ENCODE measurements at regions not wholly inside any gene's neighbourhood (a gene's known extent, or its start where the extent isn't known, plus 50 kb on each side); places are given as distances from the start of the nearest gene placed in this dataset.

- no peak overlapping the region for H3K4me3 ChIP-seq (ENCODE audit: low read depth in 2 of 2, low read length in 2 of 2)
- H3K27me3 ChIP-seq (ENCODE audit: control insufficient read depth, insufficient read depth, low read length): no peaks in the 10 kb centered on the region
- no peaks in the 10 kb centered on the region for H3K4me1 ChIP-seq (ENCODE audit: control insufficient read depth, insufficient read depth, low read length)
- ChIA-PET POLR2A (no interaction called here), CTCF (no interaction called here)
- ATAC-seq (no peak), DNase-seq (ENCODE audit: low read depth, low spot score) (no peak)
- BruUV-seq (replicated peaks): no TSS peak
- no peaks in the 10 kb centered on the region for H3K9me3 ChIP-seq (ENCODE audit: control insufficient read depth, insufficient read depth, low read depth, low read length)
- in situ Hi-C loops (cut with HindIII; ENCODE audit: low pct_unique_long_range_greater_than_20kb, low sequenced_read_pairs): no loop called here
- H3K36me3 ChIP-seq (ENCODE audit: control insufficient read depth, insufficient read depth, low read length): no peaks in the 10 kb centered on the region
- no peak for TF ChIP-seq SIN3A (IDR thresholded peaks at IDR 0.05; ENCODE audit: borderline replicate concordance, insufficient read depth, low read depth, low read length)
- TF ChIP-seq POLR2AphosphoS5 (IDR thresholded peaks at IDR 0.05; ENCODE audit: low read depth, low read length): no peak
- no peak for TF ChIP-seq TCF7L2 (IDR thresholded peaks at IDR 0.05; ENCODE audit: low read depth, low read length)
- no peak for TF ChIP-seq REST (IDR thresholded peaks at IDR 0.05; ENCODE audit: insufficient read depth in 1 of 2, low read depth in 2 of 2, low read length in 1 of 2)
- TF ChIP-seq CTCF (IDR thresholded peaks at IDR 0.05): no peak
- no peak overlapping the region for H3K27ac ChIP-seq (ENCODE audit: low read length)
- intact Hi-C loops (cut with micrococcal nuclease; ENCODE audit: unreplicated experiment): no loop called here
Measured at GRCh38 chr12:92493816-92494215, 209.0 kb upstream of the PLEKHG7 start.

- Histone ChIP-seq H3K4me1 (ENCODE audit: control insufficient read depth, insufficient read depth, low read length) (no peaks in the 10 kb centered on the region), H3K9me3 (ENCODE audit: control insufficient read depth, insufficient read depth, low read depth, low read length) (no peaks in the 10 kb centered on the region), H3K4me3 (ENCODE audit: low read depth in 2 of 2, low read length in 2 of 2) (no peak overlapping the region), H3K27ac (ENCODE audit: low read length) (no peak overlapping the region), H3K36me3 (ENCODE audit: control insufficient read depth, insufficient read depth, low read length) (no peaks in the 10 kb centered on the region), H3K27me3 (ENCODE audit: control insufficient read depth, insufficient read depth, low read length) (no peaks in the 10 kb centered on the region)
- intact Hi-C loops (cut with micrococcal nuclease; ENCODE audit: unreplicated experiment) (no loop called here), in situ Hi-C loops (cut with HindIII; ENCODE audit: low pct_unique_long_range_greater_than_20kb, low sequenced_read_pairs) (no loop called here)
- no TSS peak for BruUV-seq (replicated peaks)
- ChIA-PET CTCF (no interaction called here), POLR2A (no interaction called here)
- ATAC-seq: no peak
- TF ChIP-seq TCF7L2 (IDR thresholded peaks at IDR 0.05; ENCODE audit: low read depth, low read length): no peak
- TF ChIP-seq POLR2AphosphoS5 (IDR thresholded peaks at IDR 0.05; ENCODE audit: low read depth, low read length): no peak
- TF ChIP-seq SIN3A (IDR thresholded peaks at IDR 0.05; ENCODE audit: borderline replicate concordance, insufficient read depth, low read depth, low read length): no peak
- TF ChIP-seq REST (IDR thresholded peaks at IDR 0.05; ENCODE audit: insufficient read depth in 1 of 2, low read depth in 2 of 2, low read length in 1 of 2): no peak
- TF ChIP-seq CTCF (IDR thresholded peaks at IDR 0.05): no peak
- no peak for DNase-seq (ENCODE audit: low read depth, low spot score)
Measured at GRCh38 chr12:92492995-92493394, 209.8 kb upstream of the PLEKHG7 start.
